Ammon's horn (tissue), 1 donor: ENCODE measurements at regions not wholly inside any gene's neighbourhood (a gene's known extent, or its start where the extent isn't known, plus 50 kb on each side); places are given as distances from the start of the nearest gene placed in this dataset.

Experiments used
- DNase-seq: peaks from one replicate; pipeline ENCODE4 v3.0.0-alpha.2; 2016; ENCODE audit warnings: low spot score

GRCh38 chr16:8374586-8375231 is 215.6 kb downstream of the TMEM114 start:
- DNase-seq = no peak

- peak; percentile 10 for DNase-seq
Measured at GRCh38 chr16:8373676-8374431, 216.5 kb downstream of the TMEM114 start.

- DNase-seq = no peak
Measured at GRCh38 chr16:8372141-8372540, 218.2 kb downstream of the TMEM114 start.

- peak; percentile 32 for DNase-seq
Measured at GRCh38 chr16:8370374-8371270, 219.7 kb downstream of the TMEM114 start.

GRCh38 chr16:8358937-8359336 is 231.4 kb downstream of the TMEM114 start:
- no peak for DNase-seq

GRCh38 chr16:8355675-8356074 is 234.6 kb downstream of the TMEM114 start:
- peak; percentile 22 for DNase-seq

GRCh38 chr16:8346294-8346693 is 244.0 kb downstream of the TMEM114 start:
- no peak for DNase-seq

GRCh38 chr16:8342276-8342675 is 248.0 kb downstream of the TMEM114 start:
- DNase-seq = no peak

- DNase-seq = no peak
Measured at GRCh38 chr16:8330761-8331160, 259.6 kb downstream of the TMEM114 start.

GRCh38 chr16:8326232-8326631 is 264.1 kb downstream of the TMEM114 start:
- no peak for DNase-seq

GRCh38 chr16:8323153-8323552 is 267.2 kb downstream of the TMEM114 start:
- no peak for DNase-seq

GRCh38 chr16:8320131-8320530 is 270.2 kb downstream of the TMEM114 start:
- no peak for DNase-seq

GRCh38 chr16:8310816-8311215 is 279.5 kb downstream of the TMEM114 start:
- no peak for DNase-seq

- no peak for DNase-seq
Measured at GRCh38 chr16:8310323-8310722, 280.0 kb downstream of the TMEM114 start.

GRCh38 chr16:8305201-8305600 is 285.1 kb downstream of the TMEM114 start:
- DNase-seq = no peak

- no peak for DNase-seq
Measured at GRCh38 chr16:8299635-8300034, 290.7 kb downstream of the TMEM114 start.

GRCh38 chr16:8295513-8296237 is 294.6 kb downstream of the TMEM114 start:
- DNase-seq = peak; percentile 32

- no peak for DNase-seq
Measured at GRCh38 chr16:8293413-8293812, 296.9 kb downstream of the TMEM114 start.

GRCh38 chr16:8292271-8292670 is 298.0 kb downstream of the TMEM114 start:
- no peak for DNase-seq

- DNase-seq = no peak
Measured at GRCh38 chr16:8286348-8286747, 304.0 kb downstream of the TMEM114 start.

- no peak for DNase-seq
Measured at GRCh38 chr16:8283195-8283594, 307.1 kb downstream of the TMEM114 start.

- no peak for DNase-seq
Measured at GRCh38 chr16:8278031-8278580, 312.2 kb downstream of the TMEM114 start.
